Natural killer cell (primary cell): ENCODE measurements at regions not wholly inside any gene's neighbourhood (a gene's known extent, or its start where the extent isn't known, plus 50 kb on each side); places are given as distances from the start of the nearest gene placed in this dataset.

Experiments
- ATAC-seq, 3 donors: fragments of 150-1000 bp in 2 of 3; fragments of 200-7000 bp in 1 of 3; cut with Tn5 transposase; 1 replicate in 1 of 3; 2 replicates in 2 of 3; pipeline ENCODE4 v1.10.0; 2021; ENCODE audit warnings: mild to moderate bottlenecking in 2 of 3, moderate library complexity in 2 of 3
- DNase-seq, 2 donors: peaks; one replicate each; pipeline versions ENCODE4 v3.0.0 to v3.0.0-alpha.2; 2013 to 2021; ENCODE audit warnings: mixed read lengths in 1 of 2
- H3K27ac ChIP-seq: one replicate; pipeline ENCODE4 v1.5.1; 2013; ENCODE audit warnings: mild to moderate bottlenecking, low read length
- H3K27me3 ChIP-seq: one replicate; pipeline ENCODE4 v1.6.1; 2013; ENCODE audit warnings: low read length; ENCODE audit not compliant: control insufficient read depth, insufficient read depth
- H3K36me3 ChIP-seq: one replicate; pipeline ENCODE4 v1.6.1; 2013; ENCODE audit warnings: low read length; ENCODE audit not compliant: control insufficient read depth, insufficient read depth
- H3K4me1 ChIP-seq: one replicate; pipeline ENCODE4 v1.6.1; 2013; ENCODE audit warnings: low read length; ENCODE audit not compliant: control insufficient read depth, insufficient read depth
- H3K4me3 ChIP-seq: one replicate; pipeline ENCODE4 v1.5.1; 2013; ENCODE audit warnings: low read length
- H3K9me3 ChIP-seq: one replicate; pipeline ENCODE4 v1.6.1; 2013; ENCODE audit warnings: low read length; ENCODE audit not compliant: control insufficient read depth, insufficient read depth
- H3K27ac Mint-ChIP-seq, 2 donors: one replicate each; pipeline ENCODE4 v1.8.0; 2022; ENCODE audit warnings: mild to moderate bottlenecking in 2 of 2, mixed read lengths in 2 of 2, moderate library complexity in 1 of 2
- H3K27me3 Mint-ChIP-seq, 2 donors: one replicate each; pipeline ENCODE4 v1.8.0; 2022; ENCODE audit warnings: low read depth in 2 of 2, mixed read lengths in 2 of 2
- H3K36me3 Mint-ChIP-seq: one replicate; pipeline ENCODE4 v1.8.0; 2022; ENCODE audit warnings: mixed read lengths
- H3K4me1 Mint-ChIP-seq, 2 donors: one replicate each; pipeline ENCODE4 v1.8.0; 2022; ENCODE audit warnings: mixed read lengths in 2 of 2
- H3K4me3 Mint-ChIP-seq: one replicate; pipeline ENCODE4 v1.8.0; 2022; ENCODE audit warnings: mild to moderate bottlenecking, moderate library complexity, mixed read lengths
- H3K9me3 Mint-ChIP-seq, 2 donors: one replicate each; pipeline ENCODE4 v1.8.0; 2022; ENCODE audit warnings: mixed read lengths in 2 of 2
- WGBS: methylation state at CpG from one replicate; pipeline ENCODE4 v1.1.7; 2013; ENCODE audit warnings: missing lambda C conversion rate; ENCODE audit not compliant: insufficient coverage; 5-methylcytosine and 5-hydroxymethylcytosine counted together
- intact Hi-C: fragments of 100-400 bp; cut with micrococcal nuclease; formaldehyde crosslinking; loops from one replicate; pipeline ENCODE4 v1.14.2; 2022
- TF ChIP-seq, protein P1 (sequence below): fragments of 200-600 bp; IDR thresholded peaks from one replicate; pipeline ENCODE4 v1.8.0; 2022; ENCODE audit warnings: antibody characterized with exemption

DNA sequence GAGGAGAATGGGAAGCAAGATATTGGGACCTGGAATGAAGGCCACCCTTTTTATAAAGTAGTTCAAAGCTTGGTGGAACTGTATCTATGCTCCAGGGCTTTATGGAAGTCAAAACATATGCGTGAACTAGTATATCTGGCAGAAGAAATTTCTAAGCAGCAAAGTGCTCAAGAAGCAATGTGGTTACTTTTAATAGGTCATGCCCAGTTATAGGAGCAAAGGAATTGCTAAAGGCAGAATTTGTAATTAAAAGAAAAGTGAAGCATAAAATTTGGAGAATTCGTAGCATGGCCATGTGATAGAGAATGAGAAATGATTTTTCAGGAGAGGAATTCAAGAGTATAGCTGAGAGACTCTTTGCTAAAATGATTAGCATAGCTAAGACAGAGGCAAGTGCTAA is 1110.4 kb downstream of the XPNPEP1 start:
- DNase-seq (no peak), ATAC-seq (no peak)
- no peak overlapping the region for H3K27ac ChIP-seq
- no peak overlapping the region for H3K4me3 Mint-ChIP-seq
- no peaks in the 10 kb centered on the region for H3K36me3 Mint-ChIP-seq
- no peaks in the 10 kb centered on the region for H3K9me3 ChIP-seq
- H3K4me3 ChIP-seq: no peak overlapping the region
- peaks cover 18 to 19% of the 10 kb centered on the region in 2 donors for H3K9me3 Mint-ChIP-seq
- intact Hi-C loops: no loop called here
- no peaks in the 10 kb centered on the region for H3K36me3 ChIP-seq
- no peaks in the 10 kb centered on the region for H3K27me3 ChIP-seq
- WGBS: 66% methylated on average over 2 of the region's 2 CpGs
- no peak overlapping the region for H3K27ac Mint-ChIP-seq
- TF ChIP-seq, protein P1, sequence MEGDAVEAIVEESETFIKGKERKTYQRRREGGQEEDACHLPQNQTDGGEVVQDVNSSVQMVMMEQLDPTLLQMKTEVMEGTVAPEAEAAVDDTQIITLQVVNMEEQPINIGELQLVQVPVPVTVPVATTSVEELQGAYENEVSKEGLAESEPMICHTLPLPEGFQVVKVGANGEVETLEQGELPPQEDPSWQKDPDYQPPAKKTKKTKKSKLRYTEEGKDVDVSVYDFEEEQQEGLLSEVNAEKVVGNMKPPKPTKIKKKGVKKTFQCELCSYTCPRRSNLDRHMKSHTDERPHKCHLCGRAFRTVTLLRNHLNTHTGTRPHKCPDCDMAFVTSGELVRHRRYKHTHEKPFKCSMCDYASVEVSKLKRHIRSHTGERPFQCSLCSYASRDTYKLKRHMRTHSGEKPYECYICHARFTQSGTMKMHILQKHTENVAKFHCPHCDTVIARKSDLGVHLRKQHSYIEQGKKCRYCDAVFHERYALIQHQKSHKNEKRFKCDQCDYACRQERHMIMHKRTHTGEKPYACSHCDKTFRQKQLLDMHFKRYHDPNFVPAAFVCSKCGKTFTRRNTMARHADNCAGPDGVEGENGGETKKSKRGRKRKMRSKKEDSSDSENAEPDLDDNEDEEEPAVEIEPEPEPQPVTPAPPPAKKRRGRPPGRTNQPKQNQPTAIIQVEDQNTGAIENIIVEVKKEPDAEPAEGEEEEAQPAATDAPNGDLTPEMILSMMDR: no peak
- no peaks in the 10 kb centered on the region for H3K4me1 ChIP-seq
- no peaks in the 10 kb centered on the region for H3K27me3 Mint-ChIP-seq
- no peaks in the 10 kb centered on the region for H3K4me1 Mint-ChIP-seq

DNA sequence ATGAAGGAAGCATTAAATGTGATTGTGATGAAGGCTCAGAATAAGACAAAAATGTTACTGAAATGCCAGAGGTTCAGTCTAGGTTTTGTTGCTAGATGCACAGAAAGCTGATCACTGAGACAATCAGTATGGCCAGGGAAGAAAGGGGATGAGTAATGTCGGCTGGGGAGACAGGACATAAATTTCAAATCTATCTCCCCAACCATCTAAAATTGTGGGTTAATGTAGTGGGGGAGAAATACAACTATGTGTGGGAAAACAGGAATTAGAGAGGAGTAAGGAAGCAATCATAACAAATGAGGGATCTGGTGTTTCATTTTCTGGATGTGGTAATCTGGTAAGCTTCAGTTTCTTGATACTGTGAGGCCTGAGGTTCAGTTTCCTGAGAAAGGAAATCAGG is 1111.0 kb downstream of the XPNPEP1 start:
- WGBS: no CpG with 5 or more reads among the region's 1 CpG
- ATAC-seq (no peak), DNase-seq (no peak)
- intact Hi-C loops: no loop called here
- H3K27me3 Mint-ChIP-seq: no peaks in the 10 kb centered on the region
- H3K9me3 Mint-ChIP-seq: peaks cover 18 to 19% of the 10 kb centered on the region in 2 donors
- Histone ChIP-seq H3K4me3 (no peak overlapping the region), H3K27ac (no peak overlapping the region), H3K4me1 (no peaks in the 10 kb centered on the region), H3K36me3 (no peaks in the 10 kb centered on the region), H3K27me3 (no peaks in the 10 kb centered on the region), H3K9me3 (no peaks in the 10 kb centered on the region)
- no peak overlapping the region for H3K27ac Mint-ChIP-seq
- TF ChIP-seq, protein P1: no peak
- no peak overlapping the region for H3K4me3 Mint-ChIP-seq
- H3K4me1 Mint-ChIP-seq: no peaks in the 10 kb centered on the region
- H3K36me3 Mint-ChIP-seq: no peaks in the 10 kb centered on the region

DNA sequence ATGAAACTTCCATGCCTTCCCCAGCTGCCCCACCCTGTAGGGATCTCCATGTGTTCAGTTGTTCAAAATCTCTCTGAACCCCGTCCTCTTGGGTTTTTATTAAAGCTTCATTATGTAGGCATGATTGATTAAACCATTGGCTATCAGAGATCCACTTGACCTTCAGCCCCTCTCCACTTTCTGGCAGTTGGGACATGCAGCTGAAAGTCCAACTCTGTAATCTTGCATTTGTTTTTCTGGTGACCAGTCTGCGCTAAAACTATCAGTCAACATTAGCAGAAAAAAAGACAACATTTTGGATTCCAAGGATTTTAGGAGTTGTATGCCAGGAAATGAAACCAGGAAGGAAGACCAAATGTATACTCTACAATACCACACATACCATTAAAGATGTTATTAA is 1115.1 kb downstream of the XPNPEP1 start:
- Mint-ChIP-seq H3K4me1 (no peaks in the 10 kb centered on the region), H3K36me3 (no peaks in the 10 kb centered on the region), H3K27me3 (no peaks in the 10 kb centered on the region), H3K4me3 (no peak overlapping the region), H3K9me3 (peaks cover 16 to 18% of the 10 kb centered on the region in 2 donors), H3K27ac (no peak overlapping the region)
- ATAC-seq (no peak), DNase-seq (no peak)
- Histone ChIP-seq H3K27ac (no peak overlapping the region), H3K4me1 (no peaks in the 10 kb centered on the region), H3K4me3 (no peak overlapping the region), H3K27me3 (no peaks in the 10 kb centered on the region), H3K36me3 (no peaks in the 10 kb centered on the region), H3K9me3 (no peaks in the 10 kb centered on the region)
- WGBS: 80% methylated on average over 2 of the region's 2 CpGs
- intact Hi-C loops: no loop called here
- TF ChIP-seq, protein P1: no peak

DNA sequence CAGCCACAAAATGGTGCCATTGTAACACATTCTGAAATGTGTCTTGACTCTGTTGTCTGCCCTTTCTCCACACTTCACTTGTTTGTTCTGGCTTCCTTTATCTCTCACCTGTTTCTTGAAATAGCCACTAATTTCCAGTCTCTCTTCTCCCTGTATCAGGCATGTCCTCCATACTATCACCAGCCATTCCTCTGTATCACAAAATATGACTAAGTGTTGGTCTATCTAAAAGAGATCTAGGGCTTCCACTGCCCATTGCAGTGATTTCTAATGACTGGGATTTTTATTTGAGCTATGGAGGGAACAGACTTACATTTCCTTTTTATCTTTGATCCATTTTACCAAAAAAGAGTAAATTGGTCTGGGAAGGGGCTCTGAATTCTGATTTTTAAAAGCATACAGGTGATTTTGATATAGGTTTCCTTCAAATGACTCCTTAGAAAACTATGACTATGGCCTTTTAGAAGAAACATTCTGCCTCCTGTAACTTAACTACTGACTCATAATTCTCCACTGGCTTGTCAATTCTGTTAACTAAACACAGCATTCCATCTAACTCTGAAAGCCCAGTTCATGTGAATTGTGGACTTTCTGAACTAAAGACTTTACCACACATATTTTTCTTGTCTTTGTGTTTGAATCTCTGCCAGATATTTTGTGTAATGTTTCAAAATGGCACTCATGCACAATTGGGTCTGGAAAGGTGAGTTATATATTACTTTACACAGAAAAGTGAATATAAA is 1121.4 kb downstream of the XPNPEP1 start:
- H3K4me3 ChIP-seq: no peak overlapping the region
- H3K4me3 Mint-ChIP-seq: no peak overlapping the region
- no peaks in the 10 kb centered on the region for H3K9me3 ChIP-seq
- TF ChIP-seq, protein P1: no peak
- H3K36me3 ChIP-seq: no peaks in the 10 kb centered on the region
- H3K9me3 Mint-ChIP-seq: peaks cover 12 to 14% of the 10 kb centered on the region in 2 donors
- H3K27ac Mint-ChIP-seq: no peak overlapping the region
- intact Hi-C loops: no loop called here
- no peaks in the 10 kb centered on the region for H3K4me1 ChIP-seq
- no peaks in the 10 kb centered on the region for H3K27me3 Mint-ChIP-seq
- ATAC-seq (no peak), DNase-seq (no peak)
- peaks cover 6% of the 10 kb centered on the region for H3K36me3 Mint-ChIP-seq
- H3K4me1 Mint-ChIP-seq: no peaks in the 10 kb centered on the region
- H3K27me3 ChIP-seq: no peaks in the 10 kb centered on the region
- H3K27ac ChIP-seq: no peak overlapping the region
